Loucy (cell line): ENCODE measurements at regions not wholly inside any gene's neighbourhood (a gene's known extent, or its start where the extent isn't known, plus 50 kb on each side); places are given as distances from the start of the nearest gene placed in this dataset.

Experiments
- CTCF ChIP-seq: fragments of 200-600 bp; sonication (generic); conservative IDR thresholded peaks from 2 replicates; pipeline ENCODE4 v1.5.1; 2014; ENCODE audit warnings: mild to moderate bottlenecking, antibody characterized with exemption, low read length
- EZH2phosphoT487 ChIP-seq: fragments of 200-600 bp; IDR thresholded peaks from 2 replicates; pipeline ENCODE4 v1.6.1; 2018; ENCODE audit warnings: antibody characterized with exemption, mild to moderate bottlenecking, moderate library complexity, borderline replicate concordance

GRCh38 chr6:40671001-40671693 lies 84.0 kb upstream of the LRFN2 start:
- TF ChIP-seq CTCF (no peak), EZH2phosphoT487 (no peak)
